DOHH2 (cell line): ENCODE measurements at regions not wholly inside any gene's neighbourhood (a gene's known extent, or its start where the extent isn't known, plus 50 kb on each side); places are given as distances from the start of the nearest gene placed in this dataset.

ENCODE experiments used
- H3F3A ChIP-seq: fragments of 200-600 bp; sonication (generic), shearing (Covaris generic); 2 replicates; pipeline ENCODE4 v1.6.0; 2016; ENCODE audit warnings: antibody characterized with exemption, mild to moderate bottlenecking; ENCODE audit not compliant: control insufficient read depth, insufficient read depth
- H3K27ac ChIP-seq: fragments of 200-600 bp; sonication (generic); 2 replicates; pipeline ENCODE4 v1.5.1; 2014; ENCODE audit warnings: low read depth, mild to moderate bottlenecking, low read length, moderate library complexity
- H3K27me3 ChIP-seq: fragments of 200-600 bp; sonication (generic); 2 replicates; pipeline ENCODE4 v1.6.1; 2014; ENCODE audit warnings: mild to moderate bottlenecking, low read length, mixed read lengths; ENCODE audit not compliant: control insufficient read depth
- H3K36me3 ChIP-seq: fragments of 200-600 bp; sonication (generic); 2 replicates; pipeline ENCODE4 v1.6.1; 2014; ENCODE audit warnings: mild to moderate bottlenecking, low read length, moderate library complexity, mixed read lengths; ENCODE audit not compliant: control insufficient read depth
- H3K4me1 ChIP-seq: fragments of 200-600 bp; sonication (generic); 2 replicates; pipeline ENCODE4 v1.6.1; 2014; ENCODE audit warnings: mild to moderate bottlenecking, low read length, mixed read lengths; ENCODE audit not compliant: control insufficient read depth
- H3K4me2 ChIP-seq: fragments of 200-600 bp; sonication (generic); 2 replicates; pipeline ENCODE4 v1.6.0; 2014; ENCODE audit warnings: mild to moderate bottlenecking, low read length, moderate library complexity
- H3K4me3 ChIP-seq: fragments of 200-600 bp; sonication (generic); 2 replicates; pipeline ENCODE4 v1.5.1; 2014; ENCODE audit warnings: mild to moderate bottlenecking, low read length, mixed read lengths
- H3K79me2 ChIP-seq: fragments of 200-600 bp; sonication (generic); 2 replicates; pipeline ENCODE4 v1.6.1; 2014; ENCODE audit warnings: mild to moderate bottlenecking, low read length, mixed read lengths; ENCODE audit not compliant: control insufficient read depth
- H3K9me2 ChIP-seq: fragments of 200-600 bp; sonication (generic); replicated peaks from 2 replicates; pipeline ENCODE4 v1.6.1; 2014; ENCODE audit warnings: mild to moderate bottlenecking, low read length, mixed read lengths; ENCODE audit not compliant: control insufficient read depth
- H3K9me3 ChIP-seq: fragments of 200-600 bp; sonication (generic); 2 replicates; pipeline ENCODE4 v1.6.1; 2014; ENCODE audit warnings: antibody characterized with exemption, low read length, mixed read lengths; ENCODE audit not compliant: control insufficient read depth, insufficient read depth
- H4K20me1 ChIP-seq: fragments of 200-600 bp; sonication (generic); 2 replicates; pipeline ENCODE4 v1.6.0; 2014; ENCODE audit warnings: low read depth, mild to moderate bottlenecking, antibody characterized with exemption, low read length, moderate library complexity; ENCODE audit not compliant: control insufficient read depth, insufficient read depth
- CTCF ChIP-seq: fragments of 200-600 bp; sonication (generic); IDR thresholded peaks from one replicate; pipeline ENCODE4 v1.5.1; 2014; ENCODE audit warnings: antibody characterized with exemption, mild to moderate bottlenecking, low read depth, low read length; ENCODE audit not compliant: poor library complexity, severe bottlenecking
- EZH2phosphoT487 ChIP-seq: fragments of 200-600 bp; sonication (generic); IDR thresholded peaks from 2 replicates; pipeline ENCODE4 v1.6.1; 2017; ENCODE audit warnings: borderline replicate concordance, mild to moderate bottlenecking, antibody characterized with exemption, low read length, moderate library complexity, mixed read lengths

- no peak overlapping the region for H3K4me2 ChIP-seq
- no peaks in the 10 kb centered on the region for H3K9me3 ChIP-seq
- H3K9me2 ChIP-seq = no peaks in the 10 kb centered on the region
- H3K4me1 ChIP-seq = no peaks in the 10 kb centered on the region
- H3K4me3 ChIP-seq = no peak overlapping the region
- H4K20me1 ChIP-seq = no peaks in the 10 kb centered on the region
- H3F3A ChIP-seq = no peaks in the 10 kb centered on the region
- TF ChIP-seq EZH2phosphoT487 = no peak
- no peak for TF ChIP-seq CTCF
- peaks cover 2% of the 10 kb centered on the region; the same call in 1 of the 2 replicates for H3K27me3 ChIP-seq
- H3K36me3 ChIP-seq = no peaks in the 10 kb centered on the region
- H3K27ac ChIP-seq = no peak overlapping the region
- no peaks in the 10 kb centered on the region for H3K79me2 ChIP-seq
Measured at GRCh38 chr5:50953290-50953689, 286.9 kb downstream of the PARP8 start.

GRCh38 chr5:50958852-50959457 lies 292.5 kb downstream of the PARP8 start:
- TF ChIP-seq CTCF = peak; percentile 78
- no peak for TF ChIP-seq EZH2phosphoT487
- H3K36me3 ChIP-seq = no peaks in the 10 kb centered on the region
- no peaks in the 10 kb centered on the region for H3F3A ChIP-seq
- H3K79me2 ChIP-seq = no peaks in the 10 kb centered on the region
- H4K20me1 ChIP-seq = no peaks in the 10 kb centered on the region
- no peaks in the 10 kb centered on the region for H3K9me2 ChIP-seq
- peaks cover 9% of the 10 kb centered on the region for H3K4me1 ChIP-seq
- no peak overlapping the region for H3K27ac ChIP-seq
- peaks cover 8% of the 10 kb centered on the region for H3K27me3 ChIP-seq
- no peak overlapping the region for H3K4me2 ChIP-seq
- H3K4me3 ChIP-seq = no peak overlapping the region
- no peaks in the 10 kb centered on the region for H3K9me3 ChIP-seq

- H3K9me3 ChIP-seq = no peaks in the 10 kb centered on the region
- H4K20me1 ChIP-seq = no peaks in the 10 kb centered on the region
- H3K4me3 ChIP-seq = peak overlapping the region; percentile 77
- H3F3A ChIP-seq = no peaks in the 10 kb centered on the region
- H3K4me1 ChIP-seq = peaks cover 9% of the 10 kb centered on the region
- peak overlapping the region; percentile 86 for H3K4me2 ChIP-seq
- H3K27me3 ChIP-seq = peaks cover 48% of the 10 kb centered on the region
- H3K9me2 ChIP-seq = no peaks in the 10 kb centered on the region
- no peaks in the 10 kb centered on the region for H3K36me3 ChIP-seq
- TF ChIP-seq EZH2phosphoT487 = no peak
- TF ChIP-seq CTCF = peak; percentile 98
- H3K27ac ChIP-seq = no peak overlapping the region
- H3K79me2 ChIP-seq = no peaks in the 10 kb centered on the region
Measured at GRCh38 chr5:50962934-50963872, 296.8 kb downstream of the PARP8 start.
